Small intestine (tissue), 7 donors: ENCODE measurements at regions not wholly inside any gene's neighbourhood (a gene's known extent, or its start where the extent isn't known, plus 50 kb on each side); places are given as distances from the start of the nearest gene placed in this dataset.

Experiments used
- DNase-seq, 2 donors: peaks; one replicate each; pipeline versions ENCODE4 v3.0.0 to v3.0.0-alpha.2; 2013
- FAIRE-seq: peaks from 2 replicates; lab custom pipeline; 2012; peaks lifted over from hg19 to GRCh38; lab: Jason Lieb, UNC
- H3K27ac ChIP-seq, 3 donors: one replicate each; pipeline ENCODE4 v1.5.1; 2013; ENCODE audit warnings: low read length in 2 of 3, mild to moderate bottlenecking in 2 of 3, control low read depth in 1 of 3, inconsistent platforms in 1 of 3, low read depth in 1 of 3, moderate library complexity in 1 of 3
- H3K27me3 ChIP-seq, 3 donors: one replicate each; pipeline ENCODE4 v1.6.1; 2013; ENCODE audit warnings: low read length in 3 of 3, inconsistent platforms in 1 of 3; ENCODE audit not compliant: control insufficient read depth in 3 of 3, insufficient read depth in 3 of 3
- H3K36me3 ChIP-seq, 3 donors: one replicate each; pipeline ENCODE4 v1.6.1; 2013; ENCODE audit warnings: low read length in 3 of 3, inconsistent platforms in 1 of 3, low read depth in 1 of 3, mild to moderate bottlenecking in 1 of 3, moderate library complexity in 1 of 3; ENCODE audit not compliant: control insufficient read depth in 3 of 3, insufficient read depth in 2 of 3
- H3K4me1 ChIP-seq, 3 donors: one replicate each; pipeline ENCODE4 v1.6.1; 2013; ENCODE audit warnings: low read length in 2 of 3, inconsistent platforms in 1 of 3, low read depth in 1 of 3, mild to moderate bottlenecking in 1 of 3, moderate library complexity in 1 of 3; ENCODE audit not compliant: control insufficient read depth in 3 of 3, insufficient read depth in 2 of 3
- H3K4me3 ChIP-seq, 3 donors: one replicate each; pipeline ENCODE4 v1.5.1; 2013; ENCODE audit warnings: low read length in 3 of 3, control low read depth in 1 of 3, inconsistent platforms in 1 of 3, low read depth in 1 of 3, mild to moderate bottlenecking in 1 of 3, moderate library complexity in 1 of 3
- H3K9me3 ChIP-seq, 2 donors: one replicate each; pipeline ENCODE4 v1.6.1; 2013; ENCODE audit warnings: low read depth in 1 of 2, low read length in 1 of 2; ENCODE audit not compliant: control insufficient read depth in 2 of 2, insufficient read depth in 1 of 2
- WGBS, 3 donors: extraction: QIAGEN DNeasy Blood & Tissue Kit; methylation state at CpG; one replicate each; pipeline ENCODE4 v1.1.7; 2013; 5-methylcytosine and 5-hydroxymethylcytosine counted together
- donor health status: healthy with polysubstance abuse.
- donor health status: control.
- donor health status: control.
- donor health status: Bipolar disorder and iron deficiency.
- donor health status: healthy.

GRCh38 chr11:128288368-128288767, 299.0 kb downstream of the ETS1 start:
- H3K4me3 ChIP-seq, result no peak overlapping the region
- WGBS, 3 donors, result 89 to 96% (median 92%) methylated on average over 4 of the region's 4 CpGs
- H3K27ac ChIP-seq, result no peak overlapping the region
- DNase-seq (no peak), FAIRE-seq (no peak)
- no peaks in the 10 kb centered on the region for H3K36me3 ChIP-seq
- no peaks in the 10 kb centered on the region for H3K9me3 ChIP-seq
- H3K4me1 ChIP-seq, result peaks cover 0 to 21% (median 15%) of the 10 kb centered on the region in 3 donors
- H3K27me3 ChIP-seq, result no peaks in the 10 kb centered on the region

GRCh38 chr11:128285321-128285720, 302.0 kb downstream of the ETS1 start:
- Histone ChIP-seq H3K9me3 (no peaks in the 10 kb centered on the region), H3K27me3 (no peaks in the 10 kb centered on the region), H3K4me3 (no peak overlapping the region), H3K36me3 (no peaks in the 10 kb centered on the region), H3K27ac (no peak overlapping the region), H3K4me1 (peaks cover 0 to 2% (median 0%) of the 10 kb centered on the region in 3 donors)
- WGBS, 3 donors, result 76 to 84% (median 83%) methylated on average over 2 of the region's 2 CpGs
- FAIRE-seq (no peak), DNase-seq (no peak)

- Histone ChIP-seq H3K36me3 (no peaks in the 10 kb centered on the region), H3K4me1 (no peaks in the 10 kb centered on the region), H3K9me3 (no peaks in the 10 kb centered on the region), H3K27ac (no peak overlapping the region), H3K27me3 (no peaks in the 10 kb centered on the region), H3K4me3 (no peak overlapping the region)
- FAIRE-seq (no peak), DNase-seq (no peak)
- WGBS, 3 donors, result 77 to 80% (median 77%) methylated on average over 4 of the region's 4 CpGs
Observed at GRCh38 chr11:128284634-128285033, 302.7 kb downstream of the ETS1 start.

- no peak for DNase-seq
- WGBS, 3 donors, result 66 to 87% (median 75%) methylated on average over 1 of the region's 1 CpG
- H3K36me3 ChIP-seq, result no peaks in the 10 kb centered on the region
- no peaks in the 10 kb centered on the region for H3K9me3 ChIP-seq
- H3K27ac ChIP-seq, result no peak overlapping the region
- H3K27me3 ChIP-seq, result no peaks in the 10 kb centered on the region
- no peak overlapping the region for H3K4me3 ChIP-seq
- no peaks in the 10 kb centered on the region for H3K4me1 ChIP-seq
- no peak for FAIRE-seq
Observed at GRCh38 chr11:128283451-128283850, 303.9 kb downstream of the ETS1 start.

GRCh38 chr11:128282053-128282452, 305.3 kb downstream of the ETS1 start:
- Histone ChIP-seq H3K4me3 (no peak overlapping the region), H3K27me3 (no peaks in the 10 kb centered on the region), H3K27ac (no peak overlapping the region), H3K4me1 (no peaks in the 10 kb centered on the region), H3K36me3 (no peaks in the 10 kb centered on the region), H3K9me3 (no peaks in the 10 kb centered on the region)
- no peak for FAIRE-seq
- no peak for DNase-seq
- 89 to 92% (median 91%) methylated on average over 7 of the region's 7 CpGs for WGBS, 3 donors

- no peaks in the 10 kb centered on the region for H3K36me3 ChIP-seq
- no peaks in the 10 kb centered on the region for H3K9me3 ChIP-seq
- no peaks in the 10 kb centered on the region for H3K27me3 ChIP-seq
- WGBS, 3 donors, result 58 to 81% (median 76%) methylated on average over 1 of the region's 1 CpG
- no peak overlapping the region for H3K27ac ChIP-seq
- H3K4me3 ChIP-seq, result no peak overlapping the region
- FAIRE-seq (no peak), DNase-seq (no peak)
- H3K4me1 ChIP-seq, result no peaks in the 10 kb centered on the region
Observed at GRCh38 chr11:128279866-128280265, 307.5 kb downstream of the ETS1 start.

GRCh38 chr11:128273736-128274135, 313.6 kb downstream of the ETS1 start:
- DNase-seq (no peak), FAIRE-seq (no peak)
- Histone ChIP-seq H3K27me3 (peaks cover 0 to 3% (median 0%) of the 10 kb centered on the region in 3 donors), H3K27ac (no peak overlapping the region), H3K9me3 (no peaks in the 10 kb centered on the region), H3K4me1 (no peaks in the 10 kb centered on the region), H3K4me3 (no peak overlapping the region), H3K36me3 (no peaks in the 10 kb centered on the region)
- WGBS, 3 donors, result 72 to 84% (median 78%) methylated on average over 2 of the region's 2 CpGs

GRCh38 chr11:128271401-128271800, 316.0 kb downstream of the ETS1 start:
- Histone ChIP-seq H3K27ac (no peak overlapping the region), H3K27me3 (peaks cover 0 to 3% (median 0%) of the 10 kb centered on the region in 3 donors), H3K4me3 (no peak overlapping the region), H3K36me3 (no peaks in the 10 kb centered on the region), H3K4me1 (no peaks in the 10 kb centered on the region), H3K9me3 (no peaks in the 10 kb centered on the region)
- DNase-seq, result no peak
- WGBS, 3 donors, result 42 to 58% (median 53%) methylated on average over 1 of the region's 1 CpG
- no peak for FAIRE-seq

GRCh38 chr11:128269466-128269865, 317.9 kb downstream of the ETS1 start:
- WGBS, 3 donors, result 89 to 90% (median 90%) methylated on average over 1 of the region's 1 CpG
- DNase-seq (no peak), FAIRE-seq (no peak)
- Histone ChIP-seq H3K4me1 (no peaks in the 10 kb centered on the region), H3K36me3 (no peaks in the 10 kb centered on the region), H3K4me3 (no peak overlapping the region), H3K9me3 (no peaks in the 10 kb centered on the region), H3K27ac (no peak overlapping the region), H3K27me3 (peaks cover 0 to 5% (median 0%) of the 10 kb centered on the region in 3 donors)
